Mesenchymal stem cell (in vitro differentiated cells and primary cell): ENCODE measurements at regions not wholly inside any gene's neighbourhood (a gene's known extent, or its start where the extent isn't known, plus 50 kb on each side); places are given as distances from the start of the nearest gene placed in this dataset.
A peak's percentile ranks its signal among the peaks of the same experiment; 100 is the strongest.

Source experiments
- DNase-seq: peaks from one replicate; pipeline ENCODE4 v3.0.0-alpha.2; 2013
- H2AFZ ChIP-seq: one replicate; pipeline ENCODE4 v1.6.1; 2013; ENCODE audit warnings: low read depth, mild to moderate bottlenecking, control low read depth, inconsistent platforms, low read length, moderate library complexity
- H2AK5ac ChIP-seq: 2 replicates; pipeline ENCODE4 v1.6.1; 2013; ENCODE audit warnings: low read length, moderate library complexity, mild to moderate bottlenecking, inconsistent platforms; ENCODE audit not compliant: severe bottlenecking
- H2BK120ac ChIP-seq: one replicate; pipeline ENCODE4 v1.6.1; 2013; ENCODE audit warnings: low read depth, mild to moderate bottlenecking, inconsistent platforms, low read length, moderate library complexity
- H2BK12ac ChIP-seq, 2 experiments: one replicate each; pipeline ENCODE4 v1.6.1; 2013; ENCODE audit warnings: inconsistent platforms in 2 of 2, low read length in 2 of 2, mild to moderate bottlenecking in 2 of 2, moderate library complexity in 2 of 2, control low read depth in 1 of 2
- H2BK15ac ChIP-seq: one replicate; pipeline ENCODE4 v1.6.1; 2013; ENCODE audit warnings: mild to moderate bottlenecking, low read depth, inconsistent platforms; ENCODE audit not compliant: poor library complexity, severe bottlenecking
- H2BK5ac ChIP-seq: 2 replicates; pipeline ENCODE4 v1.6.1; 2013; ENCODE audit warnings: low read depth, mild to moderate bottlenecking, low read length, control low read depth, inconsistent platforms; ENCODE audit not compliant: poor library complexity, severe bottlenecking
- H3K14ac ChIP-seq, 2 experiments: one replicate each; pipeline ENCODE4 v1.6.1; 2013; ENCODE audit warnings: inconsistent platforms in 2 of 2, low read length in 2 of 2, control low read depth in 1 of 2, mild to moderate bottlenecking in 1 of 2, moderate library complexity in 1 of 2
- H3K18ac ChIP-seq, 2 experiments: one replicate each; pipeline ENCODE4 v1.6.1; 2013; ENCODE audit warnings: inconsistent platforms in 2 of 2, low read length in 2 of 2, control low read depth in 1 of 2, low read depth in 1 of 2, mild to moderate bottlenecking in 1 of 2
- H3K23ac ChIP-seq, 2 experiments: one replicate each; pipeline ENCODE4 v1.6.1; 2013; ENCODE audit warnings: inconsistent platforms in 2 of 2, low read length in 2 of 2, mild to moderate bottlenecking in 2 of 2, moderate library complexity in 2 of 2, control low read depth in 1 of 2
- H3K27ac ChIP-seq: 2 replicates; pipeline ENCODE4 v1.5.1; 2013; ENCODE audit warnings: mild to moderate bottlenecking, moderate library complexity, low read length, control low read depth, inconsistent platforms; ENCODE audit not compliant: poor library complexity, severe bottlenecking
- H3K27me3 ChIP-seq, 2 experiments: 2 replicates each; pipeline versions ENCODE4 v1.6.1 to v1.7.0; 2013; ENCODE audit warnings: low read length in 2 of 2, mild to moderate bottlenecking in 2 of 2, moderate library complexity in 2 of 2, control low read depth in 1 of 2, inconsistent platforms in 1 of 2; ENCODE audit not compliant: control insufficient read depth in 1 of 2, insufficient read depth in 1 of 2
- H3K36me3 ChIP-seq, 2 experiments: 2 replicates each; pipeline versions ENCODE4 v1.6.1 to v1.7.0; 2013; ENCODE audit warnings: low read length in 2 of 2, control low read depth in 1 of 2, inconsistent platforms in 1 of 2, low read depth in 1 of 2, mild to moderate bottlenecking in 1 of 2; ENCODE audit not compliant: insufficient read depth in 2 of 2, control insufficient read depth in 1 of 2
- H3K4ac ChIP-seq, 2 experiments: one replicate each; pipeline ENCODE4 v1.6.1; 2013; ENCODE audit warnings: inconsistent platforms in 2 of 2, low read length in 2 of 2, mild to moderate bottlenecking in 2 of 2, moderate library complexity in 2 of 2, control low read depth in 1 of 2, low read depth in 1 of 2
- H3K4me1 ChIP-seq: 2 replicates; pipeline ENCODE4 v1.6.1; 2013; ENCODE audit warnings: low read depth, low read length, control low read depth; ENCODE audit not compliant: control insufficient read depth, insufficient read depth
- H3K4me2 ChIP-seq: 2 replicates; pipeline ENCODE4 v1.6.1; 2013; ENCODE audit warnings: low read length, mild to moderate bottlenecking, inconsistent platforms; ENCODE audit not compliant: poor library complexity, severe bottlenecking
- H3K4me3 ChIP-seq, 2 experiments: 2 replicates each; pipeline versions ENCODE4 v1.5.1 to v1.7.0; 2013; ENCODE audit warnings: low read length in 2 of 2, mild to moderate bottlenecking in 2 of 2, control low read depth in 1 of 2, low read depth in 1 of 2; ENCODE audit not compliant: insufficient read depth in 1 of 2
- H3K79me1 ChIP-seq: replicated peaks from 2 replicates; pipeline ENCODE4 v1.6.1; 2013; ENCODE audit warnings: mild to moderate bottlenecking, control low read depth, low read length, inconsistent platforms; ENCODE audit not compliant: poor library complexity, severe bottlenecking
- H3K9ac ChIP-seq: 2 replicates; pipeline ENCODE4 v1.7.0; 2013; ENCODE audit warnings: mild to moderate bottlenecking, low read length, moderate library complexity
- H3K9me3 ChIP-seq: 2 replicates; pipeline ENCODE4 v1.7.0; 2013; ENCODE audit warnings: mild to moderate bottlenecking, low read length; ENCODE audit not compliant: control insufficient read depth
- H4K8ac ChIP-seq: one replicate; pipeline ENCODE4 v1.6.1; 2013; ENCODE audit warnings: inconsistent platforms, mild to moderate bottlenecking, low read length, moderate library complexity
- H4K91ac ChIP-seq: one replicate; pipeline ENCODE4 v1.6.1; 2013; ENCODE audit warnings: mild to moderate bottlenecking, low read length, inconsistent platforms
- WGBS: methylation state at CpG from one replicate; pipeline ENCODE4 v1.1.7; 2013; ENCODE audit warnings: mixed read lengths; 5-methylcytosine and 5-hydroxymethylcytosine counted together

- Histone ChIP-seq H2AFZ (no peak overlapping the region), H3K18ac (peak overlapping the region in 1 of 2 experiments; percentile 72), H3K27me3 (no peaks in the 10 kb centered on the region), H4K8ac (no peak overlapping the region), H3K27ac (no peak overlapping the region), H3K36me3 (no peaks in the 10 kb centered on the region), H3K4me3 (no peak overlapping the region), H3K23ac (no peak overlapping the region), H2BK5ac (no peak overlapping the region), H3K9ac (no peak overlapping the region), H3K4ac (no peak overlapping the region), H3K14ac (no peak overlapping the region), H3K9me3 (no peaks in the 10 kb centered on the region), H3K4me1 (peaks cover 10% of the 10 kb centered on the region), H2BK12ac (peak overlapping the region in 1 of 2 experiments; percentile 61), H2BK15ac (no peak overlapping the region), H3K79me1 (no peaks in the 10 kb centered on the region), H4K91ac (no peak overlapping the region), H3K4me2 (no peak overlapping the region), H2AK5ac (no peak overlapping the region), H2BK120ac (no peak overlapping the region)
- DNase-seq = no peak
- WGBS = 85% methylated on average over 11 of the region's 11 CpGs
Observed at GRCh38 chr2:42939411-42940206, 147.2 kb upstream of the HAAO start.

GRCh38 chr2:42938671-42939370 lies 146.4 kb upstream of the HAAO start:
- no peak overlapping the region for H2BK15ac ChIP-seq
- H2BK5ac ChIP-seq = no peak overlapping the region
- H4K8ac ChIP-seq = no peak overlapping the region
- H2AK5ac ChIP-seq = no peak overlapping the region
- peak overlapping the region; percentile 67 for H4K91ac ChIP-seq
- no peak overlapping the region for H2BK120ac ChIP-seq
- H3K4me2 ChIP-seq = no peak overlapping the region
- H3K9me3 ChIP-seq = no peaks in the 10 kb centered on the region
- peak overlapping the region in 1 of 2 experiments; percentile 11 for H2BK12ac ChIP-seq
- H2AFZ ChIP-seq = no peak overlapping the region
- no peaks in the 10 kb centered on the region for H3K36me3 ChIP-seq
- no peak for DNase-seq
- no peak overlapping the region for H3K27ac ChIP-seq
- no peak overlapping the region for H3K4me3 ChIP-seq
- no peak overlapping the region for H3K9ac ChIP-seq
- H3K4me1 ChIP-seq = peaks cover 10% of the 10 kb centered on the region
- H3K27me3 ChIP-seq = no peaks in the 10 kb centered on the region
- H3K18ac ChIP-seq = peak overlapping the region in 1 of 2 experiments; percentile 42
- H3K14ac ChIP-seq = peak overlapping the region in 1 of 2 experiments; percentile 11
- H3K4ac ChIP-seq = no peak overlapping the region
- H3K23ac ChIP-seq = peak overlapping the region in 1 of 2 experiments; percentile 14
- WGBS = 79% methylated on average over 3 of the region's 3 CpGs
- H3K79me1 ChIP-seq = no peaks in the 10 kb centered on the region

DNA sequence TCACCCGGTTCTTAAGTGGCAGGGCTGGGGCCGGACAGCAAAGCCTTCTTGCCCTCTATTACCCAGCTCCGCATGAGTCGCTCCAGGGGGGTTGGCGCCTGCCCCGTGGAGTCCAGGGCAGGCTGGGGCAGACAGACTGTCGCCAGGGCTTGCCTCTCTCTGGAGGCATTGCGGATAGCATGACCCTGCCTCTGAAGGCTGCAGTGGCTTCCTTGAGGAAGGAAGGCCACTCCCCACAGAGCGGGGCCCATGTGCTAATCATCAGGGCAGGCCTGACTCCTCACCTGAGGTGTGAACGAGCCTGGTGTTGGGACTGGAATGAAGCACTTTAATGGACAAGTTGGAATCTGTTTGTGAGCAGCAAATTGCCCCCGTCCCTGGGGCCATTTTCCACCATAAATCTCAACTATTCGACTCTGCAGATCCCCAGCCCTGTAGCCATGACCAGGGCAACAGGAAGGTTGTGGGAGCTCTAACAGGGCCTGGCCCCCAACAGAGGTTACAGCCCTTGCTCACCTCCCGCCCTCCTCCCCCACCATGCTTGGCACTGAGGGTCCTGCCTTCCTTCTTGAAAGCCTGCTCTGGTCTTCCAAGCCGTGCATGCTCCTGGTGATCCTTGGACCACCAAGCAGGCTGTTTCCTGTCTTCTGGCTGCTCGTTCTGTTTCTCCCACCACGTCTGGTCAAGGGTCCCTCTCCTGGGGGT lies 144.9 kb upstream of the HAAO start:
- no peak overlapping the region for H2BK5ac ChIP-seq
- no peak overlapping the region for H3K27ac ChIP-seq
- H3K36me3 ChIP-seq = no peaks in the 10 kb centered on the region
- no peak overlapping the region for H3K9ac ChIP-seq
- no peak overlapping the region for H3K4me2 ChIP-seq
- no peaks in the 10 kb centered on the region for H3K79me1 ChIP-seq
- peak overlapping the region in 1 of 2 experiments; percentile 82 for H3K14ac ChIP-seq
- DNase-seq = no peak
- H3K4me3 ChIP-seq = no peak overlapping the region
- H3K27me3 ChIP-seq = no peaks in the 10 kb centered on the region
- H2AFZ ChIP-seq = no peak overlapping the region
- H3K23ac ChIP-seq = no peak overlapping the region
- peak overlapping the region in 1 of 2 experiments; percentile 54 for H3K18ac ChIP-seq
- peak overlapping the region; percentile 62 for H4K8ac ChIP-seq
- H3K9me3 ChIP-seq = no peaks in the 10 kb centered on the region
- 35% methylated on average over 16 of the region's 16 CpGs for WGBS
- peak overlapping the region; percentile 9 for H2AK5ac ChIP-seq
- peak overlapping the region; percentile 59 to 83 for H2BK12ac ChIP-seq
- peak overlapping the region in 1 of 2 experiments; percentile 84 for H3K4ac ChIP-seq
- peak overlapping the region; percentile 89 for H4K91ac ChIP-seq
- peaks cover 13% of the 10 kb centered on the region for H3K4me1 ChIP-seq
- peak overlapping the region; percentile 87 for H2BK15ac ChIP-seq
- no peak overlapping the region for H2BK120ac ChIP-seq
